Erythroblast (primary cell): ENCODE measurements at regions not wholly inside any gene's neighbourhood (a gene's known extent, or its start where the extent isn't known, plus 50 kb on each side); places are given as distances from the start of the nearest gene placed in this dataset.

ENCODE experiments used
- DNase-seq, 2 experiments: peaks; one replicate each; lab custom pipeline; 2025; lab: John Stamatoyannopoulos, UW
- GATA1 ChIP-seq: IDR thresholded peaks from 2 replicates; pipeline ENCODE4 v1.6.1; 2011; ENCODE audit warnings: low read depth, mild to moderate bottlenecking, control low read depth, low read length, moderate library complexity
- POLR2A ChIP-seq: IDR thresholded peaks from 2 replicates; pipeline ENCODE4 v1.6.1; 2011; ENCODE audit warnings: mild to moderate bottlenecking, low read length

DNA sequence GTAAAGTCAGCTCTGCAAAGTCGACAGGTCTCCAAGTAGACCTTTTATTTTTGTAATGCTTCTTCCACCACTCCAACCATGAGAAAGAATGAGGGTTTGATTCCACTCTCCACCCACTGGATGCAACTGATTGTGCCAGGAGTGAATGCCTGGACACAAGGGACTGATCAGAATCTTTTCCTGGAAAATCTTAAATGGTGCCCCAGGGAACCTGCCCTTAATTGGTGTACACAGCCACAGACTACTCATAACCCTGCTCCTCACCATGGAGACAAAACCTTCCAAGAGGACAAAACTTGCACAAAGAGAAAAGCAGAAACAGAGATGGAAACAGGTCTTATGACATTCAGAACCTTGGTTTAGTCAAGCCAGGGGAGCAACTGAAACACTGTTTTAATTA, 208.6 kb upstream of the BRINP1 start:
- no peak for DNase-seq
- TF ChIP-seq POLR2A (no peak), GATA1 (no peak)

DNA sequence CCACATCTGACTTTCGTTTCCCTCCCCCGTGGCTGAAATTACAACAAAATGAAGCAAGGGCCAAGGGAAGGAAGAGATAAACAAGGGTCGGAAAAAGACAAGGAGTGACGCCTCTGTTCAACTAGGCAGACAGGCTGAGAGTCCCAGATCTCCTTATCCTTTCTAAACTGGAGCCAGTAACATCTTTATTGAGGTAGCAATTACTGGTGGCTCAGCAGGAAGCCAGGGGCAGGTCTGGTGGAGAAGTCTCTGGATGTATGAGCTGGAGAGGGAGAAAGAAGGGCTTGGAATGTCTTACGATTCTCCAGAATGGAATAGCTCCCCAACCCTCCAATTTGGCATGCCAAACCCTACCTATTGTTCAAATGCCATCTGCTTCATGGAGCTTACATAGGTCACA, 190.8 kb upstream of the BRINP1 start:
- TF ChIP-seq GATA1: no peak
- TF ChIP-seq POLR2A: no peak
- DNase-seq: no peak

DNA sequence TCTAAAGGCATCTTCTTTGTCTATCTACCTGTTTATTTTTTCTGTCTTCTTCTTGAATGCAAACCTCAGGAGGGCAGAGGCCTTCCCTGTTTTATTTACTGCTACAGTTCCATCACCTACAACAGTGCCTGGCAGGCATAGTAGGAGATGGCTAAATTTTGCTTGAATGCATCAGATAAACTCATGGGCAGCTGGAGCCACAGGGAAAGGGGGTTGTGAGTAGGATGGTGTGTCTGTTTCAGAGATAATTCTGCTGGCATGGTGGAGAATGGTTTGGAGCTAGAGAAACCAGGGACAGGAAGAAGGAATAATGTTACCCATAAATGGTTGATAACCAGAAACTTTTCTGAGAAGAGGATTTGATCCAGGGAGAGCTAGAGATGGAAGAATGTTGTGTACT, 189.8 kb upstream of the BRINP1 start:
- TF ChIP-seq POLR2A (no peak), GATA1 (no peak)

DNA sequence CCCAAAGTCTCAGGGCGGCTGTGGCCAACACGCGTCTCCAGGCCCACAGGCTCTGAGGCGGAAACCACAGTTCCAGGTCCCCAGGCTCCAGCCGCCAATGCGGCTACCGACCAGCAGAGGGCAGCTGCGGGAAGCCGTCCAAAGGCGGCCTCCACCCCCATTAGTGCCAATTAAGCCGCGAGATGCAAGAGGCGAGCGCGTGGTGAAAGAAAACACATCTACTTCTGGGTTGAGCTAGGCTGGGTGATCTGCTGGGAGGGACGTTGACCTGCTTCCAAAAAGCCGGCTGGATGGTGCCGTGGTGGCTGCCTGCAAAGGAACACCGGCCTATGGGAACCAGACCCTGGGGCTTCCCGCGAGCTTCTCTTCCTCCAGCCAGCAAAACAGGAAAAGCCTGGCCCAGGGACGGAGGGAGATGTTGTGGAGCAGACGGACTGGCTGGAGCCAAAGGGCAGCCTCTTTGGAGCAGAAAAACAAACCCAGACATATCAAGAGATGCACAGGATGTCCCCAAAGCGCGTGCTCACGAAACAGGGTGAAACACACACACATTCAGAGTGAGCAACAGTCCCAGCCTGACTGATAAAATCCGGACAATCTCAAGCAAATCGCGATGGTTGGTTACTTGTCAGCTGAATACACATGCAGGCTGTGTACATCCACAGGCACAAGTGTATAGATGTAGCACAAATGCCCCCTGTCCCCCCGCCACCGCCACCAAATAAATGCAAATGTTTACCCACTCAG, 187.1 kb upstream of the BRINP1 start:
- DNase-seq: peak; percentile 33 to 59
- no peak for TF ChIP-seq GATA1
- no peak for TF ChIP-seq POLR2A

More for the DNA sequence above, 189.8 kb upstream of the BRINP1 start:
- no peak for DNase-seq

DNA sequence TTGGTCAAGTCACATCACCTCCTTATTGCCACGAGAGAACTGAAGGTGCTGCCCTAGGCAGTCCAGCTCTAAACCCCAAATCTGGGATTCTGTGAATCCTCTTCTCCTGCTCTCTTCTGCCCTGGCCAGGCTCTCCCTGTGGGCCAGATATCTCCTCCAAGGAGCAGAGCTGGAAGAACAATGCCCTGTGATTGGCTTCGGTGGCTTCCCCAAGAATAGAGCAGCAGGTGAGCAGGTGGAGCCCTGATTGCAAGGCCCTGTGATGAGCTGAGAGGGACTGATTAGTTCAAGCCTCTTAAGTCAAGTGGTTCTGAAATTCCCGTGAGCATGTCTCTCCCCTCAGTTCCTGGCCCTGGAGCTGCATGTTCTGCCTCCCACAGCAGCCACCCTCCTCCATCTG, 175.3 kb upstream of the BRINP1 start:
- TF ChIP-seq POLR2A: no peak
- TF ChIP-seq GATA1: no peak
- no peak for DNase-seq

DNA sequence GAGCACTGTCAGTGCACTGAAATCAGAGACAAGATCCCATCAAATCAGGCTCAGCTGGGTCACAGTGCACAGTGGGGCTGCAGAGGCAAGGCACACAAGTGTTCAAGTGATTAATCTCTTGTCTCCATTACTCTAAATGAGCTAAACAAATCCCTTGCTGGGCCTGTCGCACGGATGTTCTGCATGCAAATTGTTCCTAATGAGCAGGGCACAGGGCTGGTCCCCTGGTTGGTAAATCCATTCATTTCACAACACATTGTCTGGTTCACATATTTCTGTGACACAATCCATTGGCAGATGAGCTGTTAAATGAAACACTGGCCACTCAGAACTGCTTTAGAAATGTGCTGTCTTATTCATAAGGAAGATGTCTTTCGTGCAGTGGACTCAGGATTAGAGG, 167.9 kb upstream of the BRINP1 start:
- no peak for TF ChIP-seq POLR2A
- TF ChIP-seq GATA1: no peak
- no peak for DNase-seq

DNA sequence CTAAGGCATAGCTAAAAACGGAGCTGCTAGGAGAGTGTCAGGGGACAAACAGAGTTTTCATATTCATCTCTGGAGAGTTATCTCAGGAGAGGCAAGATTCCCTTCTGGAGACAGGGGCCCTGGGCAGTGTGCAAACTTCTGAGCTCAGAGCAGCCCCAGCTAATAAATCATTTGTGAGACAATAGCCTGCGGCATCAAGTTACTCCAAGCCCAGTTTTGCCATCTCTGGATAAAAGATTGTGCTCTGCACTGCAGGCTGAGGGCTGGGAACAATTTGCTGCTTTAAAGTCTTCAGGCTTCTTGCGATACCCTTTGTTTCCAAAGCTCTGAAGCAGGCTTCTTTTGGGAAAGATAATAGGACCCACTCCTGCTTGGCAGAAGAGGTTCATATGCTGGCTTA, 164.3 kb upstream of the BRINP1 start:
- TF ChIP-seq POLR2A (no peak), GATA1 (no peak)
- DNase-seq: no peak

DNA sequence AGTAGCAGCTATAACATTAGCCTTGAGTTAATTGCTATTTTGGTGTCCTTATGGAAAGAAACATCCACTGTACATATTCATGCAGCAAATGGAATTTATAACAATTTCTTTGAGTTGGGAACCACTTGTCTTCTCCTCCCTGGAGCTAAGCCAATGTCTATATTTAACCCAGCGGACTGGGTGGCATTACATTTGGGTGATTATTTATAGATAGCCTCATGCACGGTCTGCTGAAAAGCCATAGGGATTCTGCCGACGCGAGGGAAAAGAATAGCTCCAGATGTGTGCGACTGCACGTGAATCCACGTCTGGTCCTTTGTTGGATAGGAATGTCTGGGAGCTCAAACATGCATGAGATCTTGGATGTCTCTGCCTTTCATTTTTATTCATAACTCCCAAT, 157.5 kb upstream of the BRINP1 start:
- no peak for DNase-seq
- TF ChIP-seq GATA1 (no peak), POLR2A (no peak)

DNA sequence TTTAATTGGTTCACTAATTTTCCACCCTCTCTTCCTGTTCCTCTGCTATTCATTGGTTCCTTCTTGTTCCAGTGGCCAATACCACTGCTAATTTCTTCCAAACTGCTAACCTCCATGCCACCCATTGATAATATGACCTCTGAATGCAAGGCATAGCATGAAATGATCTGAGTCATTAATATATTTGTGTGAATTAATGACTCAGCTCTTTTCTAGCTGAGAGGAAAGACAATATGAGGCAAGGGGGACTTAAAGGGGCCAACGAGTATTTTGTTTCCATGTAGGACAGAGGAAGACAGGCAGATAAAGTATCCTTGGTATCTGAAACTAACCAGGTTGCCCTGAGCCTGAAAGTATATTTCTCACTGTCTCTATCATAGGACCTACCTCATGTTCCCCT, 154.3 kb upstream of the BRINP1 start:
- TF ChIP-seq POLR2A (no peak), GATA1 (no peak)
- no peak for DNase-seq

DNA sequence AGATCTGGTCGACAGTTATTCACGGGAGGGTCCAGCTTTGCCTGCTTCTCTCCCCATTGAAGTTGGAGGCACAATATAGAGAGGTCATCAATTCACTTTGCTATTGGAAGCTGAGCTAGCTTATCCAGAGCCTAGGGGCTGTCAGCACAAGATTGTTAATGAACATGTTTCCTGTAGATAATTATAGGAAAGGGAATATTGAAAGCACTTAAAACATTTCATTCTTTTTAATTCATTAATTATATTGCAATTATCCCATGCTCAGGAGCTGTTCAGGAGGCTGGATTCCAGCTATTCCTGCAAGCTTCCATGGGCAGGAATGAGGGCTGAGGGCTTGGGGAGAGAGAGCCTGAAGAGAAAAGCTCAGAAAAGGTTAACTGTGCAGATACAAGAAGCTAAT, 153.1 kb upstream of the BRINP1 start:
- TF ChIP-seq POLR2A (no peak), GATA1 (no peak)
- DNase-seq: no peak

DNA sequence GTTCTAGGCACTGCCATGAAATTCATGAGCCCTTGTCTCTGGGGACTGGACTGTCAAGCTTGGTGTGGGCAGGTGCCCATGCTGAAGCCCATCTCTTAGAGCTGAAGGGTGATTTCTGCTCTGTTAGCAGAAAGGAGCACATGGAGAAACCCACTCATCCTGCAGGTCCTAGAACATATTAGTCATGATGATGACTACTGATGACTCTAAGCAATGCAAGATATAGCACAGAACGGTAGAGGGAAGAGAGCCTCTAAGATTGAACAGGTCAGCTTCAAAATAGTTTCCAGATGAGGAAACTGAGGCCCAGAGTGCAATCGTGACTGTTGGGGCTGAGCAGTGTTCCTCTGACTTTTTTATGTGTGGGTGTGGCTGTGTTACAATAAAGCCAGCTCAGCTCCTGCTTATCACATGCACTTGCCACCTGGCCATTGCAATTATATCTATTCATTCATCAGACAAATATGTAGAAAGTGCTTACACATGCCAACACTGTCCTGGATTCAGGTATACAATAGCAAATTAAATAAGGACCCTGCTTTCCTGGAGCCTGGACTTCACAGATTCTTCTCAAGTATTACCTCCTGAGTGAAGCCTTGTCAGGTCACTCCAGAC, 140.2 kb upstream of the BRINP1 start:
- no peak for DNase-seq
- TF ChIP-seq GATA1 (no peak), POLR2A (no peak)

DNA sequence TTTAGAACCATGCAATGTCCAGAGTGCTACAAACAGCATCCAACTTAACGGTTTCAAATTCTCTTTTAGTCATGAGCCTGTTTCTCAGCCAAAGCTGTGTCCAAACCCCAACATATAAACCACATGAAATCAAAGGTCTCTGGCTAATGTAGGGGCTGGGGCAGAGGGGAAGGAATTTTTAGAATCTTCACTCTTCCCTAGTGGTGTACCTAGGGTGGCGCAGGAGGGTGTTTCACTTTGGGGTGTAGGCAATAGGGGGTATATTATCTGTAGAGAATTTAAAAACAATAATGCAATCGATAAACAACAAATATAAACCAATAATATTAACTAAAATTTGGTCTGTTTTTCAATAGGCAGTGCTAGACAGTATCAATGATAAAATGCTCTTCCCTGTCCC, 132.1 kb upstream of the BRINP1 start:
- DNase-seq: no peak
- TF ChIP-seq POLR2A (no peak), GATA1 (no peak)

DNA sequence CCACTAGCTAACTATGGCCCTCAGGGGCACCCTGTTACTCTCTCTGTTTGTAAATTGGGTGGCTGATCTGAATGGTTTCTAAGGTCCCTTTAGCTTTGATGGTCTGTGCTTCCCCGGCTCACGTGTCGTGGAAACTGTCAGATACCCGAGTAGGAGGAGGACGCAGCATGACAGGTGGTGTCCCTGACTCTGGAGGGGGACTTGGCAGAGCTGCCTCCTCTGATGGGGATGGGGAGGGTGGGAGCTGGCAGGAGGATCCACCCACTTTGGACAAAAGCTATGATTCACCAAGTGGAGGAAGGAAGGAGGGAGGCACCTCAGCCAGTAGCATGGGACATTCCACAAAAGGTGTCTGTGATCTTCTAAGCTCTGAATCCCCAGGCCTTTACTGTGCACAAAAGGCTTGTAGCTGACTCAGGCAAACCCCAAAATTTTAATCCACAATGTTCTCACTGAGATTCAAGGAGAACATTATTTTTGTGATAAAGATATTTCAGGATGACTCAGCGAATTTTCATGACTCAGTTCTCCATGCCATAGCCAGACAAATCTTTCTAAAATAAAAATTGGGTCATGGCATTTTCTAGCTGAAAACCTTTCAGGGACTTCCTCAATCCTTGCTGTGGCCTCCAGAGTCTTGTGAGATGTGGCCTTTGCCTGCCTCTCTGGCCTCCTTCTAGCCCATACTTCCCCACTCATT, 131.0 kb upstream of the BRINP1 start:
- no peak for TF ChIP-seq GATA1
- TF ChIP-seq POLR2A: no peak
- no peak for DNase-seq
